ENCODE measurements at regions not wholly inside any gene's neighbourhood (a gene's known extent, or its start where the extent isn't known, plus 50 kb on each side); places are given as distances from the start of the nearest gene placed in this dataset.

DNA sequence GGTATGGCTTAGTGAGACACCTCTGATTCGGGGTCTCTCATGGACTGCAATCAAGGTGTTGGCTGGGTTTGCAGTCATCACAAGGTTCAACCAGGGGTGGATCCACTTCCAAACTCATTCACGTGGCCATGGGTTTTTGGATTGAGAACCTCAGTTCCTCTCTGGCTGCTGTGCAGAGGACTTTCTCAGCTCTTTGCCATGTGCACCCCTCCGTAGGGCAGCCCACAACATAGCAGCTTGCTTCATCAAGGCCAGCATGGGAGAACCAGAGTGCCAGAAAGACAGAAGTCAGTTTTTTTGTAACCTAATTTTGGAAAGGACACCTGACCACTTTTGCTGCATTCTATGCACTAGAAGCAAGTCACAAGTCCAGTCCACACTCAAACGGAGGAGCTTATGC lies 154.9 kb downstream of the PJA1 start:
- no peak overlapping the region for H3K27ac Mint-ChIP-seq
- WGBS (ENCODE audit: insufficient coverage), result no CpG with 5 or more reads among the region's 4 CpGs
- no peak for ATAC-seq (replicated peaks in 1 of 4)

DNA sequence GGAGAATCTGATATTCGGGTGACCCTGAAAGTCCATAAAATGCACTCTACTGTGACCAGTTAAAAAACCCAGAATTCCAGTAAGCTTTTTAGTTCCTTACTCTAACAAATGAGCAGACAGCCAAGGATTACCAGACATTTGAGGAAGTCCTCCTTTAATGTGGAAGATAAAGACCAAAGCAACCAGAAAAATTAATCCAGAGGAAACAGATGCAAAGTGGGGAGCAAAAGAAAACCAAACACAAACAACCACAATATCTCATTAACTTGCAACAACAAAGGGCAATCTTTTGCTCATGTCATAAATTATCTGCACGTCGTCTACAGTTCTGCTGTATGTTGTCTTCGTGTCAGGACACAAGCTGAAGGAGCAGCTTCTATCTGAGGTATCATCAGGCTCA lies 164.4 kb downstream of the PJA1 start:
- Histone ChIP-seq H3K27ac (ENCODE audit: low read length) (no peak overlapping the region), H3K4me3 (ENCODE audit: control insufficient read depth in 1 of 2, extremely low read depth in 1 of 2, low read length in 1 of 2) (no peak overlapping the region), H3K36me3 (ENCODE audit: control insufficient read depth in 2 of 2, extremely low read depth in 1 of 2, insufficient read depth in 1 of 2, low read length in 1 of 2) (no peaks in the 10 kb centered on the region), H3K27me3 (replicated peaks in 1 of 2; ENCODE audit: control insufficient read depth in 2 of 2, extremely low read depth in 1 of 2, insufficient read depth in 2 of 2, low read length in 1 of 2) (peaks cover 0 to 2% of the 10 kb centered on the region in 2 experiments), H3K4me1 (ENCODE audit: control insufficient read depth in 1 of 2, extremely low read depth in 1 of 2, insufficient read depth in 2 of 2, low read length in 2 of 2) (no peaks in the 10 kb centered on the region), H3K9me3 (peaks cover 1% of the 10 kb centered on the region)
- H3K36me3 Mint-ChIP-seq, result no peaks in the 10 kb centered on the region
- H3K9me3 Mint-ChIP-seq, result peaks cover 0 to 3% (median 0%) of the 10 kb centered on the region in 3 donors
- H3K27ac Mint-ChIP-seq, result no peak overlapping the region
- ChIA-PET POLR2A (no interaction called here), CTCF (no interaction called here)
- H3K4me1 Mint-ChIP-seq, result no peaks in the 10 kb centered on the region
- ATAC-seq (replicated peaks in 1 of 4), result no peak
- no peak for DNase-seq
- peaks cover 0 to 19% of the 10 kb centered on the region in 2 donors for H3K27me3 Mint-ChIP-seq
- H3K4me3 Mint-ChIP-seq, result no peak overlapping the region
- whole genome bisulfite sequencing (ENCODE audit: insufficient coverage), result no CpG with 5 or more reads among the region's 4 CpGs

More for the DNA sequence above, 154.9 kb downstream of the PJA1 start:
- peaks cover 2 to 26% of the 10 kb centered on the region in 2 donors for H3K27me3 Mint-ChIP-seq
- no peak overlapping the region for H3K4me3 Mint-ChIP-seq
- Histone ChIP-seq H3K4me3 (ENCODE audit: control insufficient read depth in 1 of 2, extremely low read depth in 1 of 2, low read length in 1 of 2) (no peak overlapping the region), H3K27me3 (replicated peaks in 1 of 2; ENCODE audit: control insufficient read depth in 2 of 2, extremely low read depth in 1 of 2, insufficient read depth in 2 of 2, low read length in 1 of 2) (peaks cover 0 to 4% of the 10 kb centered on the region in 2 experiments), H3K9me3 (peaks cover 2% of the 10 kb centered on the region), H3K4me1 (ENCODE audit: control insufficient read depth in 1 of 2, extremely low read depth in 1 of 2, insufficient read depth in 2 of 2, low read length in 2 of 2) (no peaks in the 10 kb centered on the region), H3K36me3 (ENCODE audit: control insufficient read depth in 2 of 2, extremely low read depth in 1 of 2, insufficient read depth in 1 of 2, low read length in 1 of 2) (no peaks in the 10 kb centered on the region), H3K27ac (ENCODE audit: low read length) (no peak overlapping the region)
- H3K9me3 Mint-ChIP-seq, result peaks cover 0 to 8% (median 0%) of the 10 kb centered on the region in 3 donors
- peak in 1 of 35 experiments; percentile 3 for DNase-seq
- H3K4me1 Mint-ChIP-seq, result no peaks in the 10 kb centered on the region
- ChIA-PET POLR2A (no interaction called here), CTCF (interaction anchor here in 1 of 2 donors (0.9 kb wide), 1 partner anchor 27 kb away, joined by 3 read pairs; no protein-coding TSS in a partner anchor)
- no peaks in the 10 kb centered on the region for H3K36me3 Mint-ChIP-seq

DNA sequence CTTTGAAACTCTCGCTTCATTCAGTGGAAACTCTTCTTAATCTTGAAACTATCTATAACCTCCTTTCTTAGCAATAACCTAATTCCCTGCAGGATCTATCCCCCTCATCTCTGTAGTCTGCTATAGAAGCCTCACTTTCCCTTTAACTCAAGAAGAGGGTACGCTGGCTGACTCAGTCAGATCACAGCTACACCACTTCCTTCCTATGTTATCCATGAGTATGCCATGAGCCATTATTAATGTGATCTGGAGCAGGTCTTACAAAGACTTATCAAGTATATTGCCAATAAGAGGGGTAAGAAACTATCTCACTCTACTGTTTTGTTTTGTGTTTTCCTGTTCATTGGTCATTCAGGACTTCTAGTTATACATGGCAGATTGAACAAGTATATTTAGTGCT lies 165.3 kb downstream of the PJA1 start:
- ATAC-seq (replicated peaks in 1 of 4) (no peak), DNase-seq (no peak)
- H3K36me3 ChIP-seq (ENCODE audit: control insufficient read depth in 2 of 2, extremely low read depth in 1 of 2, insufficient read depth in 1 of 2, low read length in 1 of 2), result no peaks in the 10 kb centered on the region
- Mint-ChIP-seq H3K36me3 (no peaks in the 10 kb centered on the region), H3K4me1 (no peaks in the 10 kb centered on the region), H3K4me3 (no peak overlapping the region), H3K9me3 (no peaks in the 10 kb centered on the region), H3K27me3 (peaks cover 2 to 23% of the 10 kb centered on the region in 2 donors), H3K27ac (no peak overlapping the region)
- H3K27ac ChIP-seq (ENCODE audit: low read length), result no peak overlapping the region
- WGBS (ENCODE audit: insufficient coverage), result 80% methylated on average over 1 of the region's 2 CpGs
- ChIA-PET POLR2A (no interaction called here), CTCF (no interaction called here)
- H3K9me3 ChIP-seq, result no peaks in the 10 kb centered on the region
- H3K4me1 ChIP-seq (ENCODE audit: control insufficient read depth in 1 of 2, extremely low read depth in 1 of 2, insufficient read depth in 2 of 2, low read length in 2 of 2), result no peaks in the 10 kb centered on the region
- peaks cover 0 to 2% of the 10 kb centered on the region in 2 experiments for H3K27me3 ChIP-seq (replicated peaks in 1 of 2; ENCODE audit: control insufficient read depth in 2 of 2, extremely low read depth in 1 of 2, insufficient read depth in 2 of 2, low read length in 1 of 2)
- H3K4me3 ChIP-seq (ENCODE audit: control insufficient read depth in 1 of 2, extremely low read depth in 1 of 2, low read length in 1 of 2), result no peak overlapping the region

DNA sequence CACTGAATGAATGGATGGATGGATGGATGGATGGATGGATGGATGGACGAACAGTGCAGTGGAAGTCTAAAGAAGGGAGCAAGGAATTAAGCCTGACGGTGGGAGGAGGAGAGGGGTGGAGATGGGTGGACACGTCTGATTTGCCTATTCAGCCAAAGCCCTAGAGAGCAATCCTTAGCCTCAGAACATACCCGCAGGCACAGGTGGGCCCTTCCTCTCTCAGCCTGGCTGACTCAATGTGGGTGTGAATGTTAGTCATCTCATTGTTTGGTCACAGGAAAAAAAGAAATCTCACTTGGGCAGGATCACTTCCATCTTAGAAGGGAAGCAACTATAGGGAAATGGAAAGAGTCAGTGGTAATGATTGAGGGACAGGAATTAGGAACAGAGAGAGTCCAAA lies 165.9 kb downstream of the PJA1 start:
- Histone ChIP-seq H3K36me3 (ENCODE audit: control insufficient read depth in 2 of 2, extremely low read depth in 1 of 2, insufficient read depth in 1 of 2, low read length in 1 of 2) (no peaks in the 10 kb centered on the region), H3K4me1 (ENCODE audit: control insufficient read depth in 1 of 2, extremely low read depth in 1 of 2, insufficient read depth in 2 of 2, low read length in 2 of 2) (no peaks in the 10 kb centered on the region), H3K9me3 (no peaks in the 10 kb centered on the region), H3K27ac (ENCODE audit: low read length) (no peak overlapping the region), H3K27me3 (replicated peaks in 1 of 2; ENCODE audit: control insufficient read depth in 2 of 2, extremely low read depth in 1 of 2, insufficient read depth in 2 of 2, low read length in 1 of 2) (peaks cover 0 to 2% of the 10 kb centered on the region in 2 experiments), H3K4me3 (ENCODE audit: control insufficient read depth in 1 of 2, extremely low read depth in 1 of 2, low read length in 1 of 2) (no peak overlapping the region)
- POLR2A ChIA-PET, result no interaction called here
- Mint-ChIP-seq H3K36me3 (no peaks in the 10 kb centered on the region), H3K9me3 (no peaks in the 10 kb centered on the region), H3K27me3 (peaks cover 2 to 23% of the 10 kb centered on the region in 2 donors), H3K4me1 (no peaks in the 10 kb centered on the region), H3K27ac (no peak overlapping the region), H3K4me3 (no peak overlapping the region)
- CTCF ChIA-PET, result no interaction called here
- peak in 1 of 35 experiments; percentile 3 for DNase-seq
- WGBS (ENCODE audit: insufficient coverage), result no CpG with 5 or more reads among the region's 4 CpGs
- ATAC-seq (replicated peaks in 1 of 4), result no peak

DNA sequence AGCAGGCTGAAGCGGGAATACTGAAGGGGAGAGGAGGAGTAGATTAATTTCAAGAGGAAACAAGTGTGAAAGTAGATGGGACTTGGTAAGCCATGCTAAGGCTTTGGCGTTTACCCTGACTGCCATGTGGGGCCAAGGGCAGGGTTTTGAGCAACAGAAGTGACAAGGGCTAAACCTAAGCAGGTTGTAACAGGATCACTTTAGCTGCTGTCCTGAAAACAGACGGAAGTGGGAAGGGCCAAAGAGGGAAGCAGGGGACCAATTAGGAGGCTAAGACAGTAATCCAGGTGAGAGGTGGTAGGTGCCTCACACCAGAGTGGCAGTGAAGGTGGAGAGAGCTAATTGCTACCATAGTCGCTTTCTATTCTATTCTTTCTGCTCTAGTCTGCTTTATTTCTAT lies 166.5 kb downstream of the PJA1 start:
- CTCF ChIA-PET, result no interaction called here
- H3K27me3 Mint-ChIP-seq, result peaks cover 2 to 23% of the 10 kb centered on the region in 2 donors
- H3K9me3 Mint-ChIP-seq, result no peaks in the 10 kb centered on the region
- Histone ChIP-seq H3K4me3 (ENCODE audit: control insufficient read depth in 1 of 2, extremely low read depth in 1 of 2, low read length in 1 of 2) (no peak overlapping the region), H3K27me3 (replicated peaks in 1 of 2; ENCODE audit: control insufficient read depth in 2 of 2, extremely low read depth in 1 of 2, insufficient read depth in 2 of 2, low read length in 1 of 2) (peaks cover 0 to 2% of the 10 kb centered on the region in 2 experiments), H3K36me3 (ENCODE audit: control insufficient read depth in 2 of 2, extremely low read depth in 1 of 2, insufficient read depth in 1 of 2, low read length in 1 of 2) (no peaks in the 10 kb centered on the region), H3K9me3 (no peaks in the 10 kb centered on the region), H3K4me1 (ENCODE audit: control insufficient read depth in 1 of 2, extremely low read depth in 1 of 2, insufficient read depth in 2 of 2, low read length in 2 of 2) (no peaks in the 10 kb centered on the region), H3K27ac (ENCODE audit: low read length) (no peak overlapping the region)
- H3K27ac Mint-ChIP-seq, result no peak overlapping the region
- WGBS (ENCODE audit: insufficient coverage), result 81% methylated on average over 2 of the region's 4 CpGs
- H3K4me3 Mint-ChIP-seq, result no peak overlapping the region
- no peaks in the 10 kb centered on the region for H3K4me1 Mint-ChIP-seq
- no peak for ATAC-seq (replicated peaks in 1 of 4)
- no peak for DNase-seq
- POLR2A ChIA-PET, result no interaction called here
- H3K36me3 Mint-ChIP-seq, result no peaks in the 10 kb centered on the region

DNA sequence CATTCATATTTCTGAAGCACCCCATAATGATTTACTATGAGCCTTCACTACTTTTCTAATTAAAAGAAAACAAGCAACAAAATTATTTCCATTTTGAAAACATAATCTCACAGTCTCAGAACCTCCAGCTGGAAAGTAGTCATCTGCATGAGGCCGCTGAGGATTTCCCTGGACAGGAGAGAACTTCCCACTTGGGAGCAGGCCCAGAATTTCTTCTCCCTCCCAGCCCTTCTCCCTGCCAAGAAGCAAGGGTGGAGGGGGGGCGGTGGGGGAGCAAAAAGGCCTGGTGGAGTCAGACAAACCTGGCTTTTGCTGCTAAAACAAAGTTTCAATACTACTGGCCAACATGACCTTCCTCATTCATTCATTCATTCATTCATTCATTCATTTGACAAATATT lies 167.3 kb downstream of the PJA1 start:
- no CpG with 5 or more reads among the region's 2 CpGs for WGBS (ENCODE audit: insufficient coverage)
- Mint-ChIP-seq H3K4me1 (no peaks in the 10 kb centered on the region), H3K36me3 (no peaks in the 10 kb centered on the region), H3K27me3 (peaks cover 2 to 23% of the 10 kb centered on the region in 2 donors), H3K4me3 (no peak overlapping the region), H3K27ac (no peak overlapping the region), H3K9me3 (no peaks in the 10 kb centered on the region)
- Histone ChIP-seq H3K36me3 (ENCODE audit: control insufficient read depth in 2 of 2, extremely low read depth in 1 of 2, insufficient read depth in 1 of 2, low read length in 1 of 2) (no peaks in the 10 kb centered on the region), H3K27ac (ENCODE audit: low read length) (no peak overlapping the region), H3K9me3 (no peaks in the 10 kb centered on the region), H3K4me3 (ENCODE audit: control insufficient read depth in 1 of 2, extremely low read depth in 1 of 2, low read length in 1 of 2) (no peak overlapping the region), H3K27me3 (replicated peaks in 1 of 2; ENCODE audit: control insufficient read depth in 2 of 2, extremely low read depth in 1 of 2, insufficient read depth in 2 of 2, low read length in 1 of 2) (peaks cover 0 to 2% of the 10 kb centered on the region in 2 experiments), H3K4me1 (ENCODE audit: control insufficient read depth in 1 of 2, extremely low read depth in 1 of 2, insufficient read depth in 2 of 2, low read length in 2 of 2) (no peaks in the 10 kb centered on the region)
- ChIA-PET CTCF (no interaction called here), POLR2A (no interaction called here)
- DNase-seq (no peak), ATAC-seq (replicated peaks in 1 of 4) (no peak)

DNA sequence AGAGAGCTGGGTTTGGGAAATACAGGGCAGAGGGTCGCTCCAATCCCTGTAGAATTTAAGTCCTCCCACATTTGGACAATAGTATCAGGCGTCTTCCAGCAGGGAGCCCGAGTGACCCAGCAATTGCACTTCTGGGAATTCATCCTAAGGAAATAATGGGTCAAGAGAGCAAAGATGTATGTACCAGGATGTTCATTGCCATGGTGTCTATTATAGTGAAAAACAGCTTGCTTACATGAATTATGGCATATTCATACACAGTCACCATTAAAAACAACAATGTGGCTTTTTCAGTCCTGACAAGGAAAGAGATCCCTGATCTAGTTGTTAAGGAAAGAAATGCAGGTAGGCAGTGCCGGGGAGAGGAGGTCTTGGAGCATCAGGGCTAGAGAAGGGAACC lies 167.7 kb downstream of the PJA1 start:
- Mint-ChIP-seq H3K27me3 (peaks cover 2 to 21% of the 10 kb centered on the region in 2 donors), H3K36me3 (no peaks in the 10 kb centered on the region)
- no peaks in the 10 kb centered on the region for H3K36me3 ChIP-seq (ENCODE audit: control insufficient read depth in 2 of 2, extremely low read depth in 1 of 2, insufficient read depth in 1 of 2, low read length in 1 of 2)

More for the DNA sequence above, 167.7 kb downstream of the PJA1 start:
- CTCF ChIA-PET, result no interaction called here
- H3K4me3 ChIP-seq (ENCODE audit: control insufficient read depth in 1 of 2, extremely low read depth in 1 of 2, low read length in 1 of 2), result no peak overlapping the region
- Mint-ChIP-seq H3K27ac (no peak overlapping the region), H3K4me3 (no peak overlapping the region), H3K4me1 (no peaks in the 10 kb centered on the region), H3K9me3 (no peaks in the 10 kb centered on the region)
- DNase-seq (no peak), ATAC-seq (replicated peaks in 1 of 4) (no peak)
- H3K27me3 ChIP-seq (replicated peaks in 1 of 2; ENCODE audit: control insufficient read depth in 2 of 2, extremely low read depth in 1 of 2, insufficient read depth in 2 of 2, low read length in 1 of 2), result peaks cover 0 to 2% of the 10 kb centered on the region in 2 experiments
- POLR2A ChIA-PET, result no interaction called here
- no CpG with 5 or more reads among the region's 4 CpGs for WGBS (ENCODE audit: insufficient coverage)
- H3K27ac ChIP-seq (ENCODE audit: low read length), result no peak overlapping the region
- no peaks in the 10 kb centered on the region for H3K4me1 ChIP-seq (ENCODE audit: control insufficient read depth in 1 of 2, extremely low read depth in 1 of 2, insufficient read depth in 2 of 2, low read length in 2 of 2)
- no peaks in the 10 kb centered on the region for H3K9me3 ChIP-seq

Measured in T-cell (primary cell).